ENCODE measurements at regions not wholly inside any gene's neighbourhood (a gene's known extent, or its start where the extent isn't known, plus 50 kb on each side); places are given as distances from the start of the nearest gene placed in this dataset.
"Not testable (repeated sequence)": the region's sequence is repeated elsewhere in the genome, so short reads cannot be mapped to it uniquely, and the experiment has no call there.

DNA sequence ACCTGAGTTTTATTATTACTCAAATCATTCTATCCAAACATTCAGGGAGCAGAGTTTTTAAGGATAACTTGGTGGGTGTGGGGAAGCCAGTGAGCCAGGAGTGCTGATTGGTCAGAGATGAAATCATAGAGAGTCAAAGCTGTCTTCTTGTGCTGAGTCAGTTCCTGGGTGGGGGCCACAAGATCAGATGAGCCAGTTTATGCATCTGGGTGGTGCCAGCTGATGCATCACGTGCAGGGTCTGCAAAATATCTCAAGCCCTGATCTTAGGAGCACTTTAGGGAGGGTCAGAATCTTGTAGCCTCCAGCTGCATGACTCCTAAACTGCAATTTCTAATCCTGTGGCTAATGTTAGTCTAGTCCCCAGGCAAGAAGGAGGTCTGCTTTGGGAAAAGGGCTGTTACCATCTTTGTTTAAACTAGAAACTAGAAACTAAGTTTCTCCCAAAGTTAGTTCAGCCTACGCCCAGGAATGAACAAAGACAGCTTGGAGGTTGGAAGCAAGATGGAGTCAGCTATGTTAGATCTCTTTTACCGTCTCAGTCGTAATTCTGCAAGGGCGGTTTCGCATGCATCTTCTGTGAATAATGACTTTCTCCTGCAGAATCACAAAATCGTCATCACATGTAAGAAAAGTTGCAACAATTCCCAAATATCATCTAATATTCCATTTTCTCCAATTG, 97.5 kb downstream of the ZNF664 start:
- DNase-seq = not testable (repeated sequence)

DNA sequence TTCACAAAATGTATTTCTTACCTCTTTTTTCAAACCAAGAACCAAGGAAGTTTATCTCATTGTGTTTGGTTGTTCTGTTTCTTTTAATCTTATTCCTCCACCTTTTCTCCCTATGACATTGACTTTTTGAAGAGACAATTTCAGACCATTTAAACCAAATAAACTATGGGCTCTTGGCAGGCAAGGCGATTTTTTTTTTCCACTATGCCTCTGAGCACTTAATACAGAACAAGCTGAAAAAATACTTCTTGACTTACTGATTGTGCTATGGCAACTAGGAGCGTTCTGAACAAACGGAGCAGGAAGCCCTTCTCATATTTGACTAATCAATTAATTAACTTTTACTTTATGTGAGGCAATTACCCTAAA, 98.0 kb downstream of the ZNF664 start:
- no peak for DNase-seq

DNA sequence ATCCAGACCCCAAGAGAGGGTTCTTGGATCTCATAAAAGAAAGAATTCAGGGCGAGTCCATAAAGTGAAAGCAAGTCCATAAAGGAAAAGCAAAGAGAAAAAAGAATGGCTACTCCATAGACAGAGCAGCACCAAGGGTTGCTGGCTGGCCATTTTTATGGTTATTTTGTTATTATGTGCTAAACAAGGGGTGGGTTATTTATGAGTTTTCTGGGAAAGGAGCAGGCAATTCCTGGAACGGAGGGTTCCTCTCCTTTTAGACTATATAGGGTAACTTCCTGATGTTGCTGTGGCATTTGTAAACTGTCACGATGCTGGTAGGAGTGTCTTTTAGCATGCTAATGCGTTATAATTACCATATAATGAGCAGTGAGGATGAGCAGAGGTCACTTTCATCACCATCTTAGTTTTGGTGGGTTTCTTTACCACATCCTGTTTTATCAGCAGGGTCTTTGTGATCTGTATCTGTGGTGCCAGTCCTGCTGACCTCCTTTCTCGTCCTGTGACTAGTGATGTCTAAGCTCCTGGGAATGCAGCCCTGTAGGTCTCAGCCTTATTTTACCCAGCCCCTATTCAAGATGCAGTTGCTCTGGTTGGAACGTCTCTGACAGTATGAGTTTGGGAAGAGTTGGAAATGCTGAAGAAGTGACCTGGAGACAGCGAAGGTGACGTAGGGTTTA, 100.5 kb downstream of the ZNF664 start:
- DNase-seq = no peak

DNA sequence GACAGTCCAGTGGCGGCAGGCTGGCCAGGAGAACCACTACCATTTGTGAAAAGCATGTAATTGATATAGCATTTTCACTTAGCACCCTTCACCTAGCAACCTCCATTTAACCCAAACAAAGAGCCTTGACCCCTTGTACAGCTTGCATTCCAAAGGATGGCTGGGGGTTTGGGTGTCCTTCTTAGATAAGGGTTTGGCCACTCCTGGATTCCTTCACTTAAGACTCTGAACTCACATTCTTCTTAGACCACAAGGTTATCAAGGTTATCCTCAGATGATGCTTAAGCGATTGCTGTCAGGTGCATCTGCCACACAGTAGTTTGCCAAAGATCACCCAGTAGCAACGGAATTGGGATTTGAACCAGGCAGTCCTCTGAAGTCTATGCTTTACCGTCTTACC, 102.8 kb downstream of the ZNF664 start:
- DNase-seq = no peak

DNA sequence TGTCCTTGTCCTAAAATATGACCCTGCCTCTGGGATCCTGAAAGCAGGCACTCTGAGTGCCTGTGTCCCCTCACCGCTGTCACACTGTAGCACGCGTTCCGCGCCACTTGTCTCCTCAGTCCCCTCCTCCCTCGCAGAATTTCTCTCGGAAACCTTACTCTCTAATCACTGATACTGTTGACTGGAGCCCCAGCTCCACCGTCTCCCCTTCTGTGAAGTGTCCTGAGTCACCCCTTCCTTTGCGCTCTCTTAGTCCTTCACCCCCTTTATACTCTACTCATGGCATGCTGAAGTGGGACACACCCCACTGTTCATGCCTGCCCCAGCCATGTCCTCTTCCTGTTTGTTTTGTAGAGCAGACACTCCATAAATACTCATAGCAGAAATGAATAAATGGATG, 104.7 kb downstream of the ZNF664 start:
- DNase-seq = no peak

DNA sequence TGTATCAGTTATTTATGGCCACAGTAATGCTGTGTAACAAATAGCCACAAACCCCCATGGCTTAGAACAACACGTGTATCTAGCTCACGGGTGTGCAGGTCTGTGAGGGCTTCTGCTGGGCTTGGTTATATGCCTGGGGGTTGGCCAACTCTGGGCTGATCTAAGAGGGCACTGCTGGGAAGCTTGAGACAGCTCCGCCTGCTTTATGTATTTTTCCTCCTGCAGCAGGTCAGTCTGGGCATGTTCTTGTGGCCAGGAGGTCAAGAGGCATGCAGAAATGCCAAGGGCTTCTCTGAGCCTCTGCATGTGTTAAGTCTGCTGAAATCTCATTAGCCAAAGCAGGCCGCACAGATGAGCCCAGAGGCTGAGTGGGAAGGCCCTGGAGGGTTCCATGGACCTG, 105.8 kb downstream of the ZNF664 start:
- no peak for DNase-seq

DNA sequence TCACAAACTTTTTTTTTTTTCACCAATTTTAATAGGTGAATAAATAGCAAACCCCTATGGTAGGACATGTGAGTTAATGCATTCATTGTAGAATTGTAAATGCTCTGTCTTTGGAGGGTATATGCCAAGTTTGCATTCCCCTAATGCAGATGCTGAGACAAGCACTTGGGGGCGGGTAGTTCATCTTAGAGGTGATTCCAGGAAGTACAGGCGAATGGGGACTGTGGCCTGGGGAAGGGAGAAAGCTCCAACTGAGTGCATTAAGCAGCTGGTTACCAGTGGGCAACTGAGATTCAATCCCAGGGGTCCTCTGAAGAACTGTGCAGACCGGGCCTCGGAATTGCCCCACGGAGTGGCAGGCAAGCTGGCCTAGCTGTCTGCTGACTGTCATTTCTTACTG, 107.6 kb downstream of the ZNF664 start:
- no peak for DNase-seq

DNA sequence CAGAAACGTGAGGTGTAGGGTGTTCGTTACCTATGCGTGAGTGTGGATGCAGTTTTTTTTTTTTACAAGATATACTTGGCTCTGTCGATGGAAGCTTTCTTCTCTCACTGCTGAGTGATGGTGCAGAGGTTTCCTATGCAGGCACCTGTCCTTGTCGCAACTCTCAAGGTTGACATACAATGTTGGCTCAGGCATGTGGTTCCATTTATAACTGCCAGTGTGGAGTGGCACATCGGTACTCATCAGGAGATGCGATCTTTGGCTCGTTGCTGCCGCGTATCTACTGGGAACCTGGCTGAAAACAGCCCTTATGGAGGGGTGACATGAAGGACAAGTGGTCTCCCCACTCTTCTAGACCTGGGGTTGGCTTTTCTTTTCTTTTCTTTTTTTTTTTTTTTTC, 109.0 kb downstream of the ZNF664 start:
- DNase-seq = no peak

DNA sequence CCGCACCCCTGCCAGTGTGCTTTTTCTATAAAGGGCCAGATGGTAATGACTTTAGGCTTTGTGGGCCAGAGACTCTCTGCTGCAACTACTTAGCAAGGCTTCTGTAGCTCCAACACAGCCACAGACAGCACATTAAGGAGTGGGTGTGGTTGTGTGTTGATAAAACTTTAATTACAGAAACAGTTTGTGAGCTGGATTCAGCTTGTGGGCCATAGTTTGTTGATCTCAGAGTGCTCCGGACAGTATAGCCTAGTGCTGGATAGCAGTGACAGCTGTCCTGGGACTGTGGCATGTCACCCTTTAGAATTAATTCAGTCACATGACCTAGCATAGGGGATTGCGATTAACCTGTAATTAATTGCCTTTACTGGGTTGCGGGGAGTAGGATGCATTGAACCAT, 109.7 kb downstream of the ZNF664 start:
- no peak for DNase-seq

DNA sequence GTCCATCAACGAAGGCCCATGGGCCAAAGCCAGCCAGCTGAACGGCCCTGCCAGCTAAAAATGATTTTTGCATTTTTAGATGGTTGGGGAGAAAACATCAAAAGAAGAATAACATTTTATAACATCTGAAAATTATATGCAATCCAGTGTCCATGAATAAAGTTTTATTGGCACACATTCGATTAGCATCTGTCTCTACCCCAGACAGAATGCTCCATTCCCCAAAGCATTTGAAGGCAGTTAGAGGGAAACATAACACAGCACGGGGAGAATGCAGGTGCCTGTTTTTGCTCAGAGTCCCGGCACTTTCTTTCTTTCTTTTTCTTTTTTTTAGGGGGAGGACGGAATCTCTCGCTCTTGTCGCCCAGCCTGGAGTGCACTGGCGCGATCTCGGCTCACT, 110.7 kb downstream of the ZNF664 start:
- DNase-seq = no peak

DNA sequence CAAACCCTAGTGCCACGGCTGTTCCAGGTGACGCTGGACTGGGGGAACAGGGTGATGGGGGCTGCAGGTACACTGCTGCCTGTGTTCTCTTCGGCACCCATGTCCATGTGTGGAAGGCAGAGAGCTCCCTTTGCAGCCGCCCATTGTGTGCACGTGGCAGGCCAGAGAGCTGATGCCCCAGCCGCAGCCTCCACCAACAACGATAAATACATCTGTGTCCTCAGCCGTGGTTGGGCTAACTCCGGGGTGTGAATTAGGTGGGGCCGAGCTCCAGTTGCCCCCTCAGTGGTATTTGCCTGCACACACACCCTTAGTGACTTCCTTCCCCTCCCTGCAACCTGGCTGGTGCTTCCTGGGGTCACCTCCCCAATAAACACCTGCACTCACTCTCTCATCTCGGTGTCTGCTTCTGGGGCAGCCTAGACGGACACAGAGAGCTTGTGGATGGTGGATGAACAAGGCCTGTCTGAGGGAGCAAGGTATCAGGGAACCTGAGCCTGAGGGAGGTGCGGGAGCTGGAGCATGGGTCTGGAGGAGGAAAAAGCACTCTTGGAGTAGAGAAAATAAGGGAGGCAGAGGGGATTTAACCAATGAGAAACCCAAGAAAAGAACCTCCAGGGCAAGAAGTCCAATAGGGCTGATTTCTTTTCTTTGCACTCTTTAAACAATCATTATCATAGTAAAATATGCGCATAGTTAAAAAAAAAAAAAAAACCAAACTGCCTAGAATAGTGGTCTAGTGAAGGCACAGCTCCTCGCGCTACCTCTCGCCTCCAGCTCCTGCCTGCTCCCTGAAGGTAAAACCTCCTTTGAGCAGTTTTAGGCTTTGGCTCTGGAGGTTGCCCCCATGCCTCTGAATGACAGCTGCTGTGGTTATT, 112.6 kb downstream of the ZNF664 start:
- no peak for DNase-seq

DNA sequence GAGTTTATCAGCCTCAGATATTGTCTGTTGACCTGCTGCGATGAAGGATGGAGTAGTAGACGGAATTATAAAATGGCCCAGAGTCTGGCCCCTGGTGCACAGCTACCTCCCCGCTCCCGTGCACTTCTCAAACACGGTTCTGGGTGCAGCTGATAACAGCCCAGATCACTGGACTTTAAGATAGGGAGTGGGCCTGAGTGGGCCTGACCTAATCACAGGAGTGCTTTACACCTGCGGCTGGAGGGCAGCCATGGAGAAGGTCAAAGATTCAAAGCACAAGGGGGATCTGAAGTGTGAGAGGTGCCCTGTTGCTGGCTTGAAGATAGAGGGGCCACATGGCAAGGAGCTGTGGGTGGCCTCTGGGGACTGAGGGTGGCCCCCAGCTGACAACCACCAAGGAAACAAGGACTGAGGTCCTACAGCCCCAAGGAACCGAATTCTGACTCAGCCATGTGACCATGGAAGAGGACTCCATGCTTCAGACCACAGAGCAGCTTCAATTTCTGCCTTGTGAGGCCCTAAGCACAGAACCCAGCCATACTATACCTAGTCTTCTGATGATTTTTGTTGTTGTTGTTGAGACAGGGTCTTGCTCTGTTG, 113.4 kb downstream of the ZNF664 start:
- no peak for DNase-seq

DNA sequence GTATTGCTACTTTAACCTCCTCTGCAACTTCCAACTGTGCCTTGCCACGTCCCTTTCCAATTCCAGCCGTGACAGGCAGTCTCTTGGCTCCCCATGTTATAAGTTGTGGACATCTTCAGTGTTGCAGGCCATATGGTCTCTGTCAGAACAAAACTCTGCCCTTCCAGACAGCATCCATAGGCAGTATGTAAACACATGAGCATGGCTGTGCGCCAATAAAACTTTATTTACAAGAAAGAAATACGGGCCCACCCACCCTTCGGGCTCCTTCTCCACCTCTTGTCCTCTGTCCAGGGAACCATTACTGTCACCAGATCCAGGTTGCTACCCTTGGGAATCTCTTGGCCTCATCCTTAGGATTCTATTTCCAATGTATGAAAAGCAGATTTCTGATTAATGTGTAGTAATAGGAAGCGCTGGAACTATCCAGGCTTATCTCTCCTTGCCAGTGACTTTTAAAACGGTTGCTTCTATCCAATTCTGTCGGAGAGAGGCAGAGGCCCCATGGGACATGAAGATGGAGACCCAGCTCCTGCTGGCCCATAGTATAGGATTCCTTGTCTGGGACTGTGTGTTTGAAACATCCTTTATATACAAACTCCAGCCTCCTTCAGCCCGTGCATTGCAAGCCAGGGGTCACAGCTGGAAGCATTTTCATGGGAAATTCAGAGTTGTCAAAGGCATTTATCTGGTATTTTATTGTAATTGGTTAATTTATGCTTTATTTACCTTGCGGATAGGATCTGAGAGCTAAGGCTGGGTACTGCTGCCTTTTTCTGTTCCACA, 114.4 kb downstream of the ZNF664 start:
- no peak for DNase-seq

DNA sequence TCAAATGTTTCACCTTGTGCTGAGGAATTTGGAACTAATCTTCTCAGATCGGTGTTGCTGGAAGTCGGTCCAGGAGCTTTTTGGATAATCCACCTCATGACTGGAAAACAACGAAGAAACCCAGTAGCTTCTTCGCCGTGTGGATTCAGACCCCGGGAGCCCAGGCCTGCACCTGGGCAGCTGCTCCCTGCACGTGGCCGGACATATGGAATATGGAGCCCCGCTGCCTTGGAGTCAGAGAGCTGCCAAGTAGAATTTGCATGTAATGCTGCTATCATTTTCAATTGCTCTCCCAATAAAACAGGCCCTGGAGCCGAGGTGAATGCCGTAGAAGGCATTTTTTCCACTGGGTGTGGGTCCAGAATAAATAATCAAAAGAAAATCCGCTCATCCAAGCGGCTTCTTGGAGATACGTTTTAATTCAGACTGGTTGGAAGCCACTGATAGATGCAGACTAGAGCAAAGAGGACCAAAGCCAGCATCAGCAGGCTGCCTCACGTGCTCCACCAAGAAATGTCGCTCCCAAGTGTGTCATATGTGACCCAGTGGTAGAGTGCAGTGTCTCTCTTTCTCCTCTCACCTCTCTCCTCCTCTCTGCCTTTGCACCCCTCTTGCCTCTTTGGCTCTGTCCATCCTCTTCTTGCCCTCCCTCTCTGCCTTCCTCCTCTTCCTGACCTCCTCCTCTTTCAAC, 115.3 kb downstream of the ZNF664 start:
- DNase-seq = no peak

DNA sequence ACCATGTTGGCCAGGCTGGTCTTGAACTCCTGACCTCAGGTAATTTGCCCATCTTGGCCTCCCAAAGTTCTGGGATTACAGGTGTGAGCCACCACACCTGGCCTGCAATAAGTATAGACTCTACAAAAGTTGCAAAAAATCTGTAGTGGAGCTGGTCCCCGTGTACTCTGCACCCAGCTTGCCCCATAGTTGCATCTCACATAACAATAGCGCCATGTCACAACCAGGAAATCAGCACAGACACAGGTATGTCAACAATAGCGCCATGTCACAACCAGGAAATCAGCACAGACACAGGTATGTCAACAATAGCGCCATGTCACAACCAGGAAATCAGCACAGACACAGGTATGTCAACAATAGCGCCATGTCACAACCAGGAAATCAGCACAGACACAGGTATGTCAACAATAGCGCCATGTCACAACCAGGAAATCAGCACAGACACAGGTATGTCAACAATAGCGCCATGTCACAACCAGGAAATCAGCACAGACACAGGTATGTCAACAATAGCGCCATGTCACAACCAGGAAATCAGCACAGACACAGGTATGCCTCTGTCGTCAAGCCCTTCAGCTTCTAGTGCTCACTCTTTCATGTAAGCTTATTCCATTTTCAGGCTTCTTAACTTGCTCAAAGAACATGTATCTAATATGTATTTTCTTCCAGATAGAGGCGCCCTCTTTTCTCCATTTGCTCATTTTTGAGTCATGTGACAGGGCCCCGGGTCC, 116.3 kb downstream of the ZNF664 start:
- not testable (repeated sequence) for DNase-seq

DNA sequence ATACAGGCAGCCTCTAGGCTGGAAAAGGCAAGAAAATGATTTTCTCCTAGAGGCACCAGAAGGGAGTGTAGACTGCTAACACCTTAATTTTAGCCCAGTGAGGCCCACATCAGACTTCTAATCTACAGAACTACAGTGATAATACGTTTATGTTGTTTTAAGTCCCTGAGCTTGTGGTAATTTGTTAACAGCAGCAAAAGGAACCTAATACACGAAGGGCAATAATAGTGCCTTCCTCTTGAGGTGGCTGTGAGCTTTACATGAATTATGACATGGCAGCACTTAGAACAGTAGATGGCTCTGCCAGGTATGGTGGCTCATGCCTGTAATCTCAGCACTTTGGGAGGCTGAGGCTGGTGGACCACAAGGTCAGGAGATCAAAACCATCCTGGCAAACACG, 118.8 kb downstream of the ZNF664 start:
- DNase-seq = no peak

DNA sequence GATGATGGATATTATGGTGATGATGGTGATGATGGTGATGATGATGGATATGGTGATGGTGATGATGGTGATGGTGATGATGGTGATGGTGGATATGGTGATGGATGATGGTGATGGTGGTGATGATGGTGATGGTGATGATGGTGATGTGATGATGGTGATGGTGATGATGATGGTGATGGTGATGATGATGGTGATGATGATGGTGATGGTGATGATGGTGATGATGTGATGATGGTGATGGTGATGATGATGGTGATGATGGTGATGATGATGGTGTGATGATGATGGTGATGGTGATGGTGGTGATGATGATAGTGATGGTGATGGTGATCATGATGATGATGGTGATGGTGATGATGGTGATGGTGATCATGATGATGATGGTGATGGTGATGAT, 119.5 kb downstream of the ZNF664 start:
- not testable (repeated sequence) for DNase-seq

DNA sequence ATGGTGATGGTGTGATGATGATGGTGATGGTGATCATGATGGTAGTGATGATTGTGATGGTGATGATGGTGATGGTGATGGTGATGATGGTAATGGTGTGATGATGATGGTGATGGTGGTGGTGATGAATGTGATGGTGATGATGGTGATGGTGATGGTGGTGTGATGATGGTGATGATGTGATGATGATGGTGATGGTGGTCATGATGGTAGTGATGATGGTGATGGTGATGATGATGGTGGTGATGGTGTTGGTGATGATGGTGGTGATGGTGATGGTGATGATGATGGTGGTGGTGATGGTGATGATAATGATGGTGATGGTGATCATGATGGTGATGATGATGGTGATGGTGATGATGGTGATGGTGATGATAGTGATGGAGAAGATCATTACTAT, 120.3 kb downstream of the ZNF664 start:
- DNase-seq = no peak

DNA sequence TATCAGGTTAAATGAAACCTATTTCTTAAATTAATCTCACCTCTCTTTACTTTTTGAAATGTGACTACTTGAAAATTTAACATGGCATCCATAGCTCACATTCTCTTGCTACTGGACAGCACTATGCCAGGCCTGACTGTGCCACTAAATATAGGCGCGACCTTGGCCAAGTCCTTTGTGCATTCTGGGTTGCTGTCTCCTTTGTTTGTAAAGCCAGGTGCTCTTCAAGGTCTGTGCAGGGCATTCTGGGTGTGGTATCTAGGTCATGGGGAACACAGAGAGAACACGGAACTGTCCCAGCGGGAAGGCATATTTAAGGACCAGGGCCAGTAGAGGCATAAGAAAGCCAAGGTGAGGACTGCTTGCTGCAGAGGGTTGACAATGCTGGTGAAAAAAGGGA, 121.2 kb downstream of the ZNF664 start:
- no peak for DNase-seq

DNA sequence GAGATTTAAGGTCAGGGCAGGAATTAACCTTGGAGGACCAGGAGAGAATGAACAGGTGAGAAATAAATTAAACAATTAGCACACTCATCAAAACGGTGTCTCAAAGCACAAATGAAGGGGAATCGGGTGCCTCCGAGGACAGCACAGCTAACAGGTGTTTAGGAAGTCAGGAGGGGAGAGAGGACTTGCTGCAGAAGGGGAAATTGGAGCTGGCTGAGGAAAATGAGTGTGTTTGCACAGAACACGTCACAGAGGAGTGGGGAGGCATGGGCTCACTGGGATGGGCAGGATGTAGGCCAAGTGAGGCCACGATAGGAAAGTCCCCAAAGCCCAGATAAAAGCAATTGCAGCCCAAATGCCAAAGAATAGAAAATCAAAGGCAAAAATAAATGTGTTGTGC, 121.7 kb downstream of the ZNF664 start:
- DNase-seq = no peak

DNA sequence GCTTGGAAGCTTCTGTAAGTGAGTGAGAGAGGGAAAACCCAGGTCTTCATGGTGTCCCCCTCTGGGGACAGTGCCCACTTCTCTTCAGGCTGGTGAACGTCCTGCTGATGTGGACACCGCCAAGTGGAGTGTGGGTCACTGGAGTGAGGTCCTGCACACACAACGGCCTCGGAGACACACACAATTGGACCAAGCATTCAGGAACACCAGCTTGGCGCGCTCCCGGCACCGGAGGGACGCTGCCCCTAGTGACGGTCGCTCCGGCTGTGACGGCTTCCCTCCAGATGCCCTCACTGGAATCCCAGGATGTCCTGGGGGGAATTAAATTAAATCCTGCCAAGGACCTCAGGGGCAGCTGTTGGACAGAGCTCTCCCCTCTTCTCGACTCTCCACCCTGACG, 123.1 kb downstream of the ZNF664 start:
- DNase-seq = no peak
